ENCODE measurements at regions not wholly inside any gene's neighbourhood (a gene's known extent, or its start where the extent isn't known, plus 50 kb on each side); places are given as distances from the start of the nearest gene placed in this dataset.

- Histone ChIP-seq H3K36me3 (ENCODE audit: control insufficient read depth, insufficient read depth, low read length) (no peaks in the 10 kb centered on the region), H3K27me3 (ENCODE audit: control insufficient read depth, insufficient read depth, low read length, poor library complexity, severe bottlenecking) (no peaks in the 10 kb centered on the region), H3K9me3 (ENCODE audit: control insufficient read depth, low read length) (no peaks in the 10 kb centered on the region), H3K27ac (ENCODE audit: low read depth, low read length) (no peak overlapping the region), H3K9ac (ENCODE audit: extremely low read depth, low read length, poor library complexity, severe bottlenecking) (no peak overlapping the region), H3K4me3 (ENCODE audit: low read length) (no peak overlapping the region), H3K4me1 (ENCODE audit: control insufficient read depth, insufficient read depth, low read length) (peaks cover 10% of the 10 kb centered on the region)
- DNase-seq = no peak
- H3K36me3 Mint-ChIP-seq (ENCODE audit: low read depth) = no peaks in the 10 kb centered on the region
- no peak for TF ChIP-seq CTCF (conservative IDR thresholded peaks at IDR 0.05)
- H3K4me3 Mint-ChIP-seq = no peak overlapping the region
- H3K4me1 Mint-ChIP-seq = peaks cover 6% of the 10 kb centered on the region
- peaks cover 2% of the 10 kb centered on the region for H3K9me3 Mint-ChIP-seq
- no peaks in the 10 kb centered on the region for H3K27me3 Mint-ChIP-seq (ENCODE audit: insufficient read depth)
- WGBS, 2 experiments (ENCODE audit: insufficient coverage in 1 of 2, insufficient read length in 1 of 2) = 74 to 88% methylated on average over 5 to 8 of the region's 8 CpGs
- no peak overlapping the region for H3K27ac Mint-ChIP-seq
Observed at GRCh38 chr17:14845591-14846281, 419.4 kb downstream of the PMP22 start.

- no peaks in the 10 kb centered on the region for H3K27me3 ChIP-seq (ENCODE audit: control insufficient read depth, insufficient read depth, low read length, poor library complexity, severe bottlenecking)
- no peak overlapping the region for H3K4me3 Mint-ChIP-seq
- no peak for DNase-seq
- H3K27me3 Mint-ChIP-seq (ENCODE audit: insufficient read depth) = no peaks in the 10 kb centered on the region
- no peaks in the 10 kb centered on the region for H3K36me3 ChIP-seq (ENCODE audit: control insufficient read depth, insufficient read depth, low read length)
- H3K27ac Mint-ChIP-seq = no peak overlapping the region
- WGBS, 2 experiments (ENCODE audit: insufficient coverage in 1 of 2, insufficient read length in 1 of 2) = 88 to 93% methylated on average over 5 to 8 of the region's 8 CpGs
- H3K4me1 Mint-ChIP-seq = peaks cover 9% of the 10 kb centered on the region
- no peaks in the 10 kb centered on the region for H3K9me3 ChIP-seq (ENCODE audit: control insufficient read depth, low read length)
- H3K4me3 ChIP-seq (ENCODE audit: low read length) = no peak overlapping the region
- no peak overlapping the region for H3K27ac ChIP-seq (ENCODE audit: low read depth, low read length)
- peaks cover 2% of the 10 kb centered on the region for H3K9me3 Mint-ChIP-seq
- H3K4me1 ChIP-seq (ENCODE audit: control insufficient read depth, insufficient read depth, low read length) = peaks cover 10% of the 10 kb centered on the region
- no peak for TF ChIP-seq CTCF (conservative IDR thresholded peaks at IDR 0.05)
- H3K36me3 Mint-ChIP-seq (ENCODE audit: low read depth) = no peaks in the 10 kb centered on the region
- no peak overlapping the region for H3K9ac ChIP-seq (ENCODE audit: extremely low read depth, low read length, poor library complexity, severe bottlenecking)
Observed at GRCh38 chr17:14843086-14843795, 421.9 kb downstream of the PMP22 start.

GRCh38 chr17:14840616-14841231, 424.4 kb downstream of the PMP22 start:
- 100% methylated on average over 1 to 2 of the region's 3 CpGs for whole genome bisulfite sequencing, 2 experiments (ENCODE audit: insufficient coverage in 1 of 2, insufficient read length in 1 of 2)

More at GRCh38 chr17:14840616-14841231, 424.4 kb downstream of the PMP22 start:
- Histone ChIP-seq H3K9me3 (ENCODE audit: control insufficient read depth, low read length) (peaks cover 10% of the 10 kb centered on the region), H3K36me3 (ENCODE audit: control insufficient read depth, insufficient read depth, low read length) (no peaks in the 10 kb centered on the region), H3K4me1 (ENCODE audit: control insufficient read depth, insufficient read depth, low read length) (peaks cover 10% of the 10 kb centered on the region), H3K9ac (ENCODE audit: extremely low read depth, low read length, poor library complexity, severe bottlenecking) (no peak overlapping the region), H3K27me3 (ENCODE audit: control insufficient read depth, insufficient read depth, low read length, poor library complexity, severe bottlenecking) (no peaks in the 10 kb centered on the region), H3K27ac (ENCODE audit: low read depth, low read length) (no peak overlapping the region), H3K4me3 (ENCODE audit: low read length) (no peak overlapping the region)
- TF ChIP-seq CTCF (conservative IDR thresholded peaks at IDR 0.05) = no peak
- DNase-seq = no peak
- Mint-ChIP-seq H3K4me1 (peaks cover 9% of the 10 kb centered on the region), H3K27ac (no peak overlapping the region), H3K27me3 (ENCODE audit: insufficient read depth) (no peaks in the 10 kb centered on the region), H3K9me3 (peaks cover 9% of the 10 kb centered on the region), H3K4me3 (no peak overlapping the region), H3K36me3 (ENCODE audit: low read depth) (no peaks in the 10 kb centered on the region)
